SHP77 treated with DMSO at 0.1 percent for 48 hours (cell line): ENCODE measurements at regions not wholly inside any gene's neighbourhood (a gene's known extent, or its start where the extent isn't known, plus 50 kb on each side); places are given as distances from the start of the nearest gene placed in this dataset.

ENCODE experiments used
- DNase-seq: peaks from one replicate; lab custom pipeline; 2025; lab: John Stamatoyannopoulos, UW

- no peak for DNase-seq
These were observed 96.8 kb upstream of the AGR3 start for GRCh38 chr7:16978358-16979244.

GRCh38 chr7:16980539-16980938 lies 98.8 kb upstream of the AGR3 start:
- DNase-seq, result no peak

GRCh38 chr7:16982640-16983350 lies 101.0 kb upstream of the AGR3 start:
- DNase-seq, result peak; percentile 70

- DNase-seq, result no peak
These were observed 102.6 kb upstream of the AGR3 start for GRCh38 chr7:16984375-16984774.

GRCh38 chr7:16985621-16986020 lies 103.8 kb upstream of the AGR3 start:
- no peak for DNase-seq

- DNase-seq, result no peak
These were observed 105.0 kb upstream of the AGR3 start for GRCh38 chr7:16986755-16987154.

- peak; percentile 92 for DNase-seq
These were observed 108.1 kb upstream of the AGR3 start for GRCh38 chr7:16989811-16990413.

GRCh38 chr7:16991551-16991950 lies 109.8 kb upstream of the AGR3 start:
- DNase-seq, result no peak

- no peak for DNase-seq
These were observed 111.8 kb upstream of the AGR3 start for GRCh38 chr7:16993543-16993942.

- DNase-seq, result no peak
These were observed 116.8 kb upstream of the AGR3 start for GRCh38 chr7:16998481-16999051.

- DNase-seq, result no peak
These were observed 117.9 kb upstream of the AGR3 start for GRCh38 chr7:16999541-17000267.

GRCh38 chr7:17005271-17005670 lies 123.5 kb upstream of the AGR3 start:
- no peak for DNase-seq

GRCh38 chr7:17007841-17008240 lies 126.1 kb upstream of the AGR3 start:
- no peak for DNase-seq

GRCh38 chr7:17009007-17009719 lies 127.4 kb upstream of the AGR3 start:
- no peak for DNase-seq

- no peak for DNase-seq
These were observed 128.2 kb upstream of the AGR3 start for GRCh38 chr7:17009933-17010332.

- DNase-seq, result no peak
These were observed 129.0 kb upstream of the AGR3 start for GRCh38 chr7:17010637-17011300.

- DNase-seq, result no peak
These were observed 131.4 kb upstream of the AGR3 start for GRCh38 chr7:17013204-17013603.

- DNase-seq, result no peak
These were observed 132.9 kb upstream of the AGR3 start for GRCh38 chr7:17014686-17015085.

- no peak for DNase-seq
These were observed 133.8 kb upstream of the AGR3 start for GRCh38 chr7:17015598-17016031.

GRCh38 chr7:17016402-17017010 lies 134.7 kb upstream of the AGR3 start:
- DNase-seq, result no peak
